ENCODE measurements at regions not wholly inside any gene's neighbourhood (a gene's known extent, or its start where the extent isn't known, plus 50 kb on each side); places are given as distances from the start of the nearest gene placed in this dataset.

- no peak overlapping the region for H3K4me3 ChIP-seq (ENCODE audit: low read depth, low read length)
- no peak for DNase-seq (ENCODE audit: low read depth, low spot score)
- CTCF ChIA-PET = no interaction called here
- POLR2A ChIA-PET = no interaction called here
- TF ChIP-seq CTCF (IDR thresholded peaks at IDR 0.05; ENCODE audit: insufficient read depth, low read length, missing control alignments) = no peak
These were observed 79.0 kb upstream of the SELENOK start for GRCh38 chr3:53970661-53971060.

GRCh38 chr3:53969086-53969485 lies 77.4 kb upstream of the SELENOK start:
- CTCF ChIA-PET = no interaction called here

GRCh38 chr3:53965291-53965690 lies 73.6 kb upstream of the SELENOK start:
- ChIA-PET CTCF (no interaction called here), POLR2A (no interaction called here)
- no peak for TF ChIP-seq CTCF (IDR thresholded peaks at IDR 0.05; ENCODE audit: insufficient read depth, low read length, missing control alignments)
- no peak overlapping the region for H3K4me3 ChIP-seq (ENCODE audit: low read depth, low read length)
- no peak for DNase-seq (ENCODE audit: low read depth, low spot score)

More at GRCh38 chr3:53969086-53969485, 77.4 kb upstream of the SELENOK start:
- POLR2A ChIA-PET = no interaction called here
- no peak for TF ChIP-seq CTCF (IDR thresholded peaks at IDR 0.05; ENCODE audit: insufficient read depth, low read length, missing control alignments)
- no peak for DNase-seq (ENCODE audit: low read depth, low spot score)
- no peak overlapping the region for H3K4me3 ChIP-seq (ENCODE audit: low read depth, low read length)

- CTCF ChIA-PET = interaction anchor here (1.7 kb wide), 1 partner anchor 19 kb away, joined by 6 read pairs; no protein-coding TSS in a partner anchor
- POLR2A ChIA-PET = no interaction called here
- TF ChIP-seq CTCF (IDR thresholded peaks at IDR 0.05; ENCODE audit: insufficient read depth, low read length, missing control alignments) = no peak
- H3K4me3 ChIP-seq (ENCODE audit: low read depth, low read length) = no peak overlapping the region
- DNase-seq (ENCODE audit: low read depth, low spot score) = no peak
These were observed 66.2 kb upstream of the SELENOK start for GRCh38 chr3:53957831-53958230.

GRCh38 chr3:53956586-53956985 lies 64.9 kb upstream of the SELENOK start:
- CTCF ChIA-PET = interaction anchor here (1.8 kb wide), 1 partner anchor 17 kb away, joined by 4 read pairs; no protein-coding TSS in a partner anchor
- POLR2A ChIA-PET = no interaction called here
- no peak for TF ChIP-seq CTCF (IDR thresholded peaks at IDR 0.05; ENCODE audit: insufficient read depth, low read length, missing control alignments)
- no peak for DNase-seq (ENCODE audit: low read depth, low spot score)
- H3K4me3 ChIP-seq (ENCODE audit: low read depth, low read length) = no peak overlapping the region

- POLR2A ChIA-PET = no interaction called here
- no peak for DNase-seq (ENCODE audit: low read depth, low spot score)
- CTCF ChIA-PET = interaction anchor here (1.5 kb wide), 1 partner anchor 10 kb away, joined by 5 read pairs; no protein-coding TSS in a partner anchor
- no peak for TF ChIP-seq CTCF (IDR thresholded peaks at IDR 0.05; ENCODE audit: insufficient read depth, low read length, missing control alignments)
- no peak overlapping the region for H3K4me3 ChIP-seq (ENCODE audit: low read depth, low read length)
These were observed 57.9 kb upstream of the SELENOK start for GRCh38 chr3:53949541-53949940.
